GM21423 (cell line): ENCODE measurements at regions not wholly inside any gene's neighbourhood (a gene's known extent, or its start where the extent isn't known, plus 50 kb on each side); places are given as distances from the start of the nearest gene placed in this dataset.
"Not testable (repeated sequence)": the region's sequence is repeated elsewhere in the genome, so short reads cannot be mapped to it uniquely, and the experiment has no call there.

ENCODE experiments used
- ATAC-seq: cut with Tn5 transposase; IDR thresholded peaks from one replicate; pipeline ENCODE4 v1.9.1; 2021; ENCODE audit warnings: mild to moderate bottlenecking, moderate library complexity; ENCODE audit not compliant: unreplicated experiment

DNA sequence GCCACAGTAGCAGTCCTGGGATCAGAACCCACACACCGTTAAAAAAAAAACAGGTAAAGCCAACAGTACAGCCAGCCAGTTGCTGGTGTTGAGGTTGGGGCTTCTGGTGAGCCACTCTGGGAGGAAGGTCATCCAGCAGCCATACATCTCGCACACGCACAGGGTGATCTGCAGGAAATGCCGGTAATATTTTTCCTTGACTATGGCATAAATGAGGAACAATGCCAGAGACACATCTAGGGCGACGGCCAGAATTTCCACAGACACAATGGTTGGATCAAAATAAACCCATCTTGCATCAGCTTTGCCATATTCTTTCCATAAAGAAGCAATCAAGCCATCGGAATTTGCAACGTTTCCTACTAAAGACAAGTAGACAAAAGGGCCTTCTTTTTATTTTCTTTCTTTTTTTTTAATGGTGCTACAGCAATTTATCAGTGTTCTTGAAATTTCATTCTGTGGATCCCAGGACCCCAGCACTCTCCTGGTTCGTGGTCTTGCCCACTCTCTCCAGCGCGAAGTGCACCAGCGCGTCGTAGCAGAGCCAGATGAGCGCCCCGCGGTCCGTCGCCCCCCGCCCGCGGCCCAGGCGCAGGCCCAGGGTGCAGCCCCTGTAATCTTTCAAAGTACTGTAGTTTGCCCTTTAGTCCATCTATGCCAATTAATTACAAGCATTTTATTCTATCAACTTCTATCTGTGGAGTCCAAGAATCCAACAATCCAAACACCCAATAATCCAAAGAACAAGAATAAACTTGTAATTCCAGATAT lies 861.0 kb downstream of the CDH11 start:
- ATAC-seq, result not testable (repeated sequence)

DNA sequence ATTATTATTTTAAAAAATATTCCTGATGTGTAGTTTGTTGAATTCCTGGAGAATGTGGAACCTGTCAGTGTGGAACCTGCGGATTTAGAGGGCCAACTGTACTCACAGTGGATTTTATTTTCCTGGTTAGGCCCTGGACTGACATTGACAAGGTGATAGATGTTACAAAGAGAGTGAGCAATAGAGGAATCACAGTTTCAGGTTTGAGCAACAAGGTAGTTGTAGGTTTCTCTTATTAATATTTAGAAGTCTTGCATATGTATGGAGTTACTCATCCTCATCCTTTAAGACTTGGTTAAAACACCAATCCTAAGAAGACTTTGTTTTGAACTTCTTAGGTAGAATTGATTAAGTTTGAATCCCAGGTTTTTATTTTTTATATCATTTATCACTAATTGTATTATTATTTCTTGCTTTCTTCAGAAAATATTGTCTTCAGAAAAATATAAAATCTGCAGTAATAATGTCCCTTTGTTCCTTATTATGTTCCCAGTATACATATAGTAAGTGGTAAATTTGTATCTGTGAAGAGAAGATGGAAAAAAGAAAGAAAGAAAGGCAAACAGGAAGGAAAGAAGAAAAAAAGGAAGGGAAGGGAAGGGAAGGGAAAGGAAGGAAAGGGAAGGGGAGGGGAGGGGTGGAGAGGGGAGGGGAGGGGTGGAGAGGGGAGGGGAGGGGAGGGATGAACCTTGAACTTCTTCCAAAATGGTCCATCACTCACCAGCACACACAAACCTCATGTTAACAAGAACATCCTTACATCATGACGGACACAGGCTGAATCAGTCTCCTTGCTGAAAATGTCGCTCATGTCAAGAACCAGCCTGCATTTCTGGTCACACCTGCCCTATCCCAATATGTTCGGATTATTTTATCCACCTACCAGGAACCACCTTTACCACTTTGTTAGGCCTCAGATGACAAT lies 867.2 kb downstream of the CDH11 start:
- no peak for ATAC-seq

GRCh38 chr16:64253525-64253924 lies 868.3 kb downstream of the CDH11 start:
- no peak for ATAC-seq

DNA sequence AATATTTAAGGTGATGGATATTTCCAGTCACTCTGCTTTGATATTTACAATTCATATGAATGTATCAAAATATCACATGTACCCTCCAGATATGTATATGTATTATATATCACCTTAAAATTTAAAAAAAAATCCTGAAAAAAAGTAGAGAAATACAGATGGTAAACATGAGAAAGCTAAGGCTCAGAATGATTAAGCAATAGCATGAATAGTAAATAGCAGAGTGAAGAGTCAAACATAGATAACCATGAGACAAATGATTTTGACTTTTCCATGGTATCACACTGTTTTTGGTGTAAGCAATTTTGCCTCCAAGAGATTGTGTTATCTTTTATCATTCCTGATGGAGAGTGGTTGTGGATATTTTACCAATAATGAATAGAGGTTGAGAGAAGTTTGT lies 868.8 kb downstream of the CDH11 start:
- ATAC-seq, result no peak

GRCh38 chr16:64251742-64252141 lies 870.1 kb downstream of the CDH11 start:
- ATAC-seq, result no peak

DNA sequence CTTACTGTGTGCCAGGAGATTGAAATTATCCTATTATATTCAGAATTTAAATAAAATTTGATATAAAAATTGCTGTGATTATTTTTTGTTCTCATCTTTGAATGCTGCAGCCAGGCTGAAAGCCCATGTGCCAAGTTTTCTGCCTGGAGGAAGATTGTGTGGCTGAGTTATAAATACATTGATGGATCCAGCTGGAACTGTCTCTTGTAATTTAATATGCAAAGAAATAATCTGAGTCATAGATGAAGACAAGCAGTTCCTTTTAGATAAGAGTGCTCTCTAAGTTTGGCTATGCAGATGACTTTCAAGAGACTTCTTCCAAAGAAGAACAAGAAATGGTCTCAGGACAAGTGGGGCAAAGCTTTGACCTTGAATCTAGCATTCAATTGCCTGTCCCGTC lies 871.0 kb downstream of the CDH11 start:
- ATAC-seq, result no peak

GRCh38 chr16:64242492-64242891 lies 879.4 kb downstream of the CDH11 start:
- no peak for ATAC-seq

- no peak for ATAC-seq
These were observed 881.3 kb downstream of the CDH11 start for GRCh38 chr16:64240586-64240985.

DNA sequence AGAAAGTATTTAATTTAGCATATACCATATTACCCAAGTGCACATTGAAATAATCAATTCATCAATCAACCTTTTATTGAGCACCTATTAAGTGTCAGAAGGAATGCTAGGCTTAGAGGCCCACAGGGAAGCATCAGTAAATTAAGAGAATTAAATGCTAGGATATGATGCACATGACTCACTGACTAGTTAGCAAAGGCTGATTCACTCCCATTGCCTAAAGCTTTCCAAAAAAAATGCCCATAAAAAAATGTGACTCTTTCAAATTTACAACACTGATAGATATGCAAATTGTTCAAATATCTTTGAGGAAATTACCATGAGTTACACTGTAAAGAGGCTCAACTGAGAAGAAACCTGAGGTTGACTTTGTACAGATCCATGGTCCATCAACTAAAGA lies 883.3 kb downstream of the CDH11 start:
- ATAC-seq, result no peak

DNA sequence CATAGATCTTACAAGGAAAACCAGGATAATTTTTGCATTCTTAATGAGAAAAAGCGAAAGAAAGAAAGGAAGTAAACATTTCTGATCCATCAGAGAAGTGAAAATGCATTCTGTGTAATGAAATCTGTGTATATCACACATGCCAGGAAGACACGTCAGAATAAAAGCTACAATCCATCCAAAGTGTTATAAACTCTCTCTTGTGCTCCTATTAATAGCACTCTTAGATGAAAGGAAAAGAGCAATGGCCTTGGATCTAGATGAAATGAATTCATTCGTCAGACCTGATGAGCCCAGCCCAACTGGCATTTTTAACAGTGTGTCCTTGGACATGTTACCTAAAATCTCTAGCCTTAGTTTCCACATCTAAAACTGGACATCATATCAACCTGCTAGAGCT lies 885.5 kb downstream of the CDH11 start:
- no peak for ATAC-seq

DNA sequence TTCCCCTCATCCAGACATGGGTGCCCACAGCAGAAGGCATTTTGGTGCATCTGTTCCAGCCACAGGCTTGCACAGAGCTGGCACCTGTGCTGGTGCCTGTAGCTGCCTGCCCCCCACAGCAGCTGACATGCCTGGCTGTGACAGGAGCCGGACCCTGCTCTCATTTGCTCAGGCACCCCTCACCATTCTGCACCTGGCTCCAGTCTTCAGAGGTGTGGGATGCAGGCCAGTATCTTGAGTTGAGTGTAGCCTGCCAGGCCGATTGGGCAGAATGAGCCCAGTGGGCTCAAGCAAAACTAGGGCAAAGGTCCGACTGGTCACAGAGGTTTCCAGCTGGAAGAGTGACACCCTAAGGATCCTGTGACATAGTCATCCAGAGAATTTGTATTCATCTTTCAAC lies 887.7 kb downstream of the CDH11 start:
- ATAC-seq, result no peak

GRCh38 chr16:64225696-64226095 lies 896.2 kb downstream of the CDH11 start:
- no peak for ATAC-seq

- no peak for ATAC-seq
These were observed 896.8 kb downstream of the CDH11 start for GRCh38 chr16:64225036-64225435.

- ATAC-seq, result no peak
These were observed 903.9 kb downstream of the CDH11 start for GRCh38 chr16:64217789-64218535.

- no peak for ATAC-seq
These were observed 906.1 kb downstream of the CDH11 start for GRCh38 chr16:64215730-64216129.

GRCh38 chr16:64211331-64211730 lies 910.5 kb downstream of the CDH11 start:
- no peak for ATAC-seq

GRCh38 chr16:64206862-64207261 lies 915.0 kb downstream of the CDH11 start:
- no peak for ATAC-seq

- no peak for ATAC-seq
These were observed 918.7 kb downstream of the CDH11 start for GRCh38 chr16:64203126-64203525.

GRCh38 chr16:64202571-64202970 lies 919.3 kb downstream of the CDH11 start:
- ATAC-seq, result no peak

GRCh38 chr16:64196444-64196843 lies 925.4 kb downstream of the CDH11 start:
- ATAC-seq, result no peak

- no peak for ATAC-seq
These were observed 935.9 kb downstream of the CDH11 start for GRCh38 chr16:64185954-64186353.
